Trophoblast cell (in vitro differentiated cells and primary cell): ENCODE measurements at regions not wholly inside any gene's neighbourhood (a gene's known extent, or its start where the extent isn't known, plus 50 kb on each side); places are given as distances from the start of the nearest gene placed in this dataset.

Experiments used
- DNase-seq, 2 donors: peaks; one replicate each; pipeline ENCODE4 v3.0.0-alpha.2; 2016
- H2AFZ ChIP-seq: 2 replicates; pipeline ENCODE4 v1.6.1; 2013; ENCODE audit warnings: low read length, moderate library complexity, mild to moderate bottlenecking; ENCODE audit not compliant: insufficient read depth, poor library complexity
- H2AK5ac ChIP-seq: 2 replicates; pipeline ENCODE4 v1.6.1; 2013; ENCODE audit warnings: mild to moderate bottlenecking, low read length
- H2BK120ac ChIP-seq: 2 replicates; pipeline ENCODE4 v1.6.1; 2013; ENCODE audit warnings: low read length, mild to moderate bottlenecking, moderate library complexity; ENCODE audit not compliant: insufficient read depth, poor library complexity
- H2BK12ac ChIP-seq: 2 replicates; pipeline ENCODE4 v1.6.1; 2013; ENCODE audit warnings: mild to moderate bottlenecking, low read length, moderate library complexity
- H2BK5ac ChIP-seq: 2 replicates; pipeline ENCODE4 v1.6.1; 2013; ENCODE audit warnings: low read length, low read depth, moderate library complexity, mild to moderate bottlenecking; ENCODE audit not compliant: poor library complexity
- H3K14ac ChIP-seq: 2 replicates; pipeline ENCODE4 v1.6.1; 2013; ENCODE audit warnings: mild to moderate bottlenecking, low read length
- H3K18ac ChIP-seq: 2 replicates; pipeline ENCODE4 v1.6.1; 2013; ENCODE audit warnings: mild to moderate bottlenecking, low read length
- H3K23ac ChIP-seq: 2 replicates; pipeline ENCODE4 v1.6.1; 2013; ENCODE audit warnings: low read length
- H3K27ac ChIP-seq: 2 replicates; pipeline ENCODE4 v1.5.1; 2013; ENCODE audit warnings: low read depth, mild to moderate bottlenecking, inconsistent platforms, low read length, moderate library complexity
- H3K27me3 ChIP-seq: 2 replicates; pipeline ENCODE4 v1.6.1; 2013; ENCODE audit warnings: inconsistent platforms, mild to moderate bottlenecking, low read length, moderate library complexity; ENCODE audit not compliant: insufficient read depth
- H3K36me3 ChIP-seq, 2 experiments: 1 replicate in 1 of 2; 2 replicates in 1 of 2; pipeline ENCODE4 v1.6.1; 2013; ENCODE audit warnings: low read length in 2 of 2, mild to moderate bottlenecking in 2 of 2, moderate library complexity in 1 of 2; ENCODE audit not compliant: insufficient read depth in 2 of 2, control insufficient read depth in 1 of 2
- H3K4ac ChIP-seq: 2 replicates; pipeline ENCODE4 v1.6.1; 2013; ENCODE audit warnings: low read depth, mild to moderate bottlenecking, low read length, moderate library complexity
- H3K4me1 ChIP-seq, 2 experiments: 1 replicate in 1 of 2; 2 replicates in 1 of 2; pipeline ENCODE4 v1.6.1; 2013; ENCODE audit warnings: low read length in 2 of 2, mild to moderate bottlenecking in 2 of 2, moderate library complexity in 1 of 2; ENCODE audit not compliant: insufficient read depth in 2 of 2, control insufficient read depth in 1 of 2
- H3K4me2 ChIP-seq: 2 replicates; pipeline ENCODE4 v1.6.1; 2013; ENCODE audit warnings: inconsistent platforms, mild to moderate bottlenecking, low read length, moderate library complexity
- H3K4me3 ChIP-seq: 2 replicates; pipeline ENCODE4 v1.5.1; 2013; ENCODE audit warnings: mild to moderate bottlenecking, low read depth, low read length, inconsistent platforms
- H3K79me1 ChIP-seq: one replicate; pipeline ENCODE4 v1.6.1; 2013; ENCODE audit warnings: low read length
- H3K79me2 ChIP-seq: 2 replicates; pipeline ENCODE4 v1.6.1; 2013; ENCODE audit warnings: low read length, mild to moderate bottlenecking; ENCODE audit not compliant: control insufficient read depth, insufficient read depth, poor library complexity
- H3K9ac ChIP-seq: 2 replicates; pipeline ENCODE4 v1.6.1; 2013; ENCODE audit warnings: mild to moderate bottlenecking, low read length
- H3K9me3 ChIP-seq: 2 replicates; pipeline ENCODE4 v1.6.1; 2013; ENCODE audit warnings: low read depth, mild to moderate bottlenecking, control low read depth, inconsistent platforms, low read length; ENCODE audit not compliant: insufficient read depth
- H4K12ac ChIP-seq: 2 replicates; pipeline ENCODE4 v1.6.1; 2013; ENCODE audit warnings: low read depth, mild to moderate bottlenecking, low read length, moderate library complexity
- H4K8ac ChIP-seq: 2 replicates; pipeline ENCODE4 v1.6.1; 2013; ENCODE audit warnings: low read depth, mild to moderate bottlenecking, low read length, moderate library complexity
- H4K91ac ChIP-seq: one replicate; pipeline ENCODE4 v1.6.1; 2013; ENCODE audit warnings: low read depth, mild to moderate bottlenecking, low read length, moderate library complexity
- WGBS: extraction: QIAGEN DNeasy Blood & Tissue Kit; methylation state at CpG from one replicate; pipeline ENCODE4 v1.1.7; 2013; ENCODE audit warnings: missing lambda C conversion rate; ENCODE audit not compliant: insufficient read length, insufficient coverage; ENCODE audit errors: extremely low coverage; 5-methylcytosine and 5-hydroxymethylcytosine counted together

- H3K9me3 ChIP-seq = no peaks in the 10 kb centered on the region
- no peak overlapping the region for H2AK5ac ChIP-seq
Measured at GRCh38 chr9:115237385-115237998, 119.5 kb upstream of the TNC start.

GRCh38 chr9:115240676-115241075, 122.7 kb upstream of the TNC start:
- H2BK120ac ChIP-seq = no peak overlapping the region
- no CpG with 5 or more reads among the region's 1 CpG for WGBS
- no peaks in the 10 kb centered on the region for H3K27me3 ChIP-seq
- H3K4me3 ChIP-seq = no peak overlapping the region
- no peak overlapping the region for H3K9ac ChIP-seq
- peaks cover 0 to 3% of the 10 kb centered on the region in 2 experiments for H3K4me1 ChIP-seq
- no peak overlapping the region for H4K8ac ChIP-seq
- no peak overlapping the region for H2AFZ ChIP-seq
- no peak overlapping the region for H2BK5ac ChIP-seq
- no peak overlapping the region for H3K27ac ChIP-seq
- no peak overlapping the region for H4K12ac ChIP-seq
- no peak overlapping the region for H3K23ac ChIP-seq
- H3K79me1 ChIP-seq = no peaks in the 10 kb centered on the region
- no peak overlapping the region for H2AK5ac ChIP-seq
- H3K79me2 ChIP-seq = no peaks in the 10 kb centered on the region
- no peaks in the 10 kb centered on the region for H3K9me3 ChIP-seq
- H3K18ac ChIP-seq = no peak overlapping the region
- H3K4ac ChIP-seq = no peak overlapping the region
- no peak overlapping the region for H2BK12ac ChIP-seq
- DNase-seq = no peak
- no peak overlapping the region for H4K91ac ChIP-seq
- H3K36me3 ChIP-seq = no peaks in the 10 kb centered on the region
- H3K4me2 ChIP-seq = no peak overlapping the region
- no peak overlapping the region for H3K14ac ChIP-seq

More at GRCh38 chr9:115237385-115237998, 119.5 kb upstream of the TNC start:
- no peak overlapping the region for H3K4me2 ChIP-seq
- no peak overlapping the region for H3K4me3 ChIP-seq
- H2BK5ac ChIP-seq = no peak overlapping the region
- H3K14ac ChIP-seq = no peak overlapping the region
- H3K18ac ChIP-seq = no peak overlapping the region
- H3K4ac ChIP-seq = no peak overlapping the region
- H2BK120ac ChIP-seq = no peak overlapping the region
- H3K9ac ChIP-seq = no peak overlapping the region
- H3K23ac ChIP-seq = no peak overlapping the region
- no peak for DNase-seq
- no peaks in the 10 kb centered on the region for H3K36me3 ChIP-seq
- H3K4me1 ChIP-seq = peaks cover 7 to 10% of the 10 kb centered on the region in 2 experiments
- H4K12ac ChIP-seq = no peak overlapping the region
- no peaks in the 10 kb centered on the region for H3K27me3 ChIP-seq
- no peaks in the 10 kb centered on the region for H3K79me2 ChIP-seq
- WGBS = no CpG with 5 or more reads among the region's 7 CpGs
- no peak overlapping the region for H2AFZ ChIP-seq
- H4K8ac ChIP-seq = no peak overlapping the region
- H4K91ac ChIP-seq = no peak overlapping the region
- H3K79me1 ChIP-seq = peaks cover 3% of the 10 kb centered on the region
- H2BK12ac ChIP-seq = no peak overlapping the region
- no peak overlapping the region for H3K27ac ChIP-seq

GRCh38 chr9:115241641-115242040, 123.7 kb upstream of the TNC start:
- Histone ChIP-seq H3K18ac (no peak overlapping the region), H4K91ac (no peak overlapping the region), H3K27ac (no peak overlapping the region), H3K14ac (no peak overlapping the region), H2BK5ac (no peak overlapping the region), H3K79me1 (no peaks in the 10 kb centered on the region), H2BK12ac (no peak overlapping the region), H2AK5ac (no peak overlapping the region), H3K4me1 (peaks cover 0 to 3% of the 10 kb centered on the region in 2 experiments), H3K9ac (no peak overlapping the region), H4K12ac (no peak overlapping the region), H3K9me3 (no peaks in the 10 kb centered on the region), H3K4me2 (no peak overlapping the region), H4K8ac (no peak overlapping the region), H2AFZ (no peak overlapping the region), H3K23ac (no peak overlapping the region), H3K27me3 (no peaks in the 10 kb centered on the region), H2BK120ac (no peak overlapping the region), H3K4me3 (no peak overlapping the region), H3K79me2 (no peaks in the 10 kb centered on the region), H3K4ac (no peak overlapping the region), H3K36me3 (no peaks in the 10 kb centered on the region)
- WGBS = no CpG with 5 or more reads among the region's 2 CpGs
- no peak for DNase-seq

- Histone ChIP-seq H3K4me2 (no peak overlapping the region), H2BK5ac (no peak overlapping the region), H3K9me3 (peaks cover 1% of the 10 kb centered on the region), H3K18ac (no peak overlapping the region), H3K4me3 (no peak overlapping the region), H3K79me1 (no peaks in the 10 kb centered on the region), H3K23ac (no peak overlapping the region), H2AK5ac (no peak overlapping the region), H2BK12ac (no peak overlapping the region), H4K91ac (no peak overlapping the region), H4K12ac (no peak overlapping the region), H2BK120ac (no peak overlapping the region), H3K9ac (no peak overlapping the region), H4K8ac (no peak overlapping the region), H3K4me1 (no peaks in the 10 kb centered on the region), H3K4ac (no peak overlapping the region), H3K27ac (no peak overlapping the region), H3K27me3 (no peaks in the 10 kb centered on the region), H3K79me2 (no peaks in the 10 kb centered on the region), H3K14ac (no peak overlapping the region), H3K36me3 (no peaks in the 10 kb centered on the region), H2AFZ (no peak overlapping the region)
- DNase-seq = no peak
- no CpG with 5 or more reads among the region's 3 CpGs for WGBS
Measured at GRCh38 chr9:115249488-115249887, 131.5 kb upstream of the TNC start.
